NT2/D1 (cell line): ENCODE measurements at regions not wholly inside any gene's neighbourhood (a gene's known extent, or its start where the extent isn't known, plus 50 kb on each side); places are given as distances from the start of the nearest gene placed in this dataset.

Experiments used
- SUZ12 ChIP-seq: IDR thresholded peaks from 2 replicates; pipeline ENCODE4 v1.6.1; 2011; ENCODE audit not compliant: insufficient read length, insufficient read depth; ENCODE audit errors: extremely low read depth
- YY1 ChIP-seq: IDR thresholded peaks from 2 replicates; pipeline ENCODE4 v1.6.1; 2011; ENCODE audit not compliant: insufficient read length, insufficient read depth
- ZNF274 ChIP-seq: IDR thresholded peaks from 2 replicates; pipeline ENCODE4 v1.6.1; 2011; ENCODE audit warnings: mild to moderate bottlenecking, low read depth, low read length

DNA sequence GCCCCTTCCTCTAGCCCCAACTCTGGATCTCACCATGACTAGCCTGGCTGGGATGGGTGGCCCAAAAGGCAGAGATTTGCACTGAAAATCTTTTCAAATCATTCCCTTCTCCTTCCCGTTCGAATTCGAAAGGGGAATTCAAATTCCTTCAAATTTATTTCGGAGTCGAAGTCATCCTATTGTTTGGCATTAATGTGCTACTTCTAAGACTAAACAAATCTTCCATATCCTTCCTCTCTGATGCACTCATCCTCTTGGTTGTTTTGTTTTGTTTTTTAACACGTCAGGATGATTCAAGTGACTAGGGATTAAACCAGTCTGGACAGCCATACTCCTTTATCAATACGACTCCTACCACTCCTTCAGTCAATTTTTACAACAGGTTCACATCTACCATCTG is 95.5 kb upstream of the SGIP1 start:
- TF ChIP-seq ZNF274 = no peak
- no peak for TF ChIP-seq YY1
- TF ChIP-seq SUZ12 = no peak
